ENCODE measurements at regions not wholly inside any gene's neighbourhood (a gene's known extent, or its start where the extent isn't known, plus 50 kb on each side); places are given as distances from the start of the nearest gene placed in this dataset.

- Histone ChIP-seq H3K9me3 (no peaks in the 10 kb centered on the region), H3K36me3 (ENCODE audit: control insufficient read depth, insufficient read depth, low read length) (no peaks in the 10 kb centered on the region), H3K27me3 (replicated peaks; ENCODE audit: control insufficient read depth, insufficient read depth, low read length) (no peaks in the 10 kb centered on the region), H3K4me1 (no peaks in the 10 kb centered on the region), H3K4me3 (ENCODE audit: low read depth, low read length) (no peak overlapping the region)
- POLR2A ChIA-PET: no interaction called here
- TF ChIP-seq, protein P1, sequence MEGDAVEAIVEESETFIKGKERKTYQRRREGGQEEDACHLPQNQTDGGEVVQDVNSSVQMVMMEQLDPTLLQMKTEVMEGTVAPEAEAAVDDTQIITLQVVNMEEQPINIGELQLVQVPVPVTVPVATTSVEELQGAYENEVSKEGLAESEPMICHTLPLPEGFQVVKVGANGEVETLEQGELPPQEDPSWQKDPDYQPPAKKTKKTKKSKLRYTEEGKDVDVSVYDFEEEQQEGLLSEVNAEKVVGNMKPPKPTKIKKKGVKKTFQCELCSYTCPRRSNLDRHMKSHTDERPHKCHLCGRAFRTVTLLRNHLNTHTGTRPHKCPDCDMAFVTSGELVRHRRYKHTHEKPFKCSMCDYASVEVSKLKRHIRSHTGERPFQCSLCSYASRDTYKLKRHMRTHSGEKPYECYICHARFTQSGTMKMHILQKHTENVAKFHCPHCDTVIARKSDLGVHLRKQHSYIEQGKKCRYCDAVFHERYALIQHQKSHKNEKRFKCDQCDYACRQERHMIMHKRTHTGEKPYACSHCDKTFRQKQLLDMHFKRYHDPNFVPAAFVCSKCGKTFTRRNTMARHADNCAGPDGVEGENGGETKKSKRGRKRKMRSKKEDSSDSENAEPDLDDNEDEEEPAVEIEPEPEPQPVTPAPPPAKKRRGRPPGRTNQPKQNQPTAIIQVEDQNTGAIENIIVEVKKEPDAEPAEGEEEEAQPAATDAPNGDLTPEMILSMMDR (IDR thresholded peaks at IDR 0.05; ENCODE audit: insufficient read depth in 1 of 2, low read depth in 1 of 2, low read length in 1 of 2, severe bottlenecking in 1 of 2, unreplicated experiment in 1 of 2): no peak
- Mint-ChIP-seq H3K4me3 (ENCODE audit: unreplicated experiment) (no peak overlapping the region), H3K27me3 (ENCODE audit: insufficient read depth, unreplicated experiment) (peaks cover 26% of the 10 kb centered on the region), H3K9me3 (ENCODE audit: unreplicated experiment) (no peaks in the 10 kb centered on the region), H3K36me3 (ENCODE audit: insufficient read depth, unreplicated experiment) (no peaks in the 10 kb centered on the region), H3K4me1 (ENCODE audit: low read depth, unreplicated experiment) (no peaks in the 10 kb centered on the region), H3K27ac (ENCODE audit: unreplicated experiment) (no peak overlapping the region)
- intact Hi-C loops (cut with micrococcal nuclease; ENCODE audit: unreplicated experiment): no loop called here
- no TSS peak for BruUV-seq (replicated peaks)
- no peak for DNase-seq
- CTCF ChIA-PET: no interaction called here
These were observed 118.9 kb upstream of the IGF1R start for GRCh38 chr15:98529205-98530145.

- ChIA-PET CTCF (interaction anchor here (0.7 kb wide), 1 partner anchor 1952 kb away, joined by 3 read pairs; no protein-coding TSS in a partner anchor), POLR2A (no interaction called here)
- H3K4me1 Mint-ChIP-seq (ENCODE audit: low read depth, unreplicated experiment): no peaks in the 10 kb centered on the region
- H3K27ac Mint-ChIP-seq (ENCODE audit: unreplicated experiment): no peak overlapping the region
- H3K27me3 ChIP-seq (replicated peaks; ENCODE audit: control insufficient read depth, insufficient read depth, low read length): no peaks in the 10 kb centered on the region
- DNase-seq: no peak
- no TSS peak for BruUV-seq (replicated peaks)
- no peak overlapping the region for H3K4me3 ChIP-seq (ENCODE audit: low read depth, low read length)
- H3K27me3 Mint-ChIP-seq (ENCODE audit: insufficient read depth, unreplicated experiment): peaks cover 32% of the 10 kb centered on the region
- TF ChIP-seq, protein P1 (IDR thresholded peaks at IDR 0.05; ENCODE audit: insufficient read depth in 1 of 2, low read depth in 1 of 2, low read length in 1 of 2, severe bottlenecking in 1 of 2, unreplicated experiment in 1 of 2): no peak
- no peaks in the 10 kb centered on the region for H3K9me3 ChIP-seq
- H3K4me3 Mint-ChIP-seq (ENCODE audit: unreplicated experiment): no peak overlapping the region
- no peaks in the 10 kb centered on the region for H3K4me1 ChIP-seq
- H3K36me3 ChIP-seq (ENCODE audit: control insufficient read depth, insufficient read depth, low read length): no peaks in the 10 kb centered on the region
- H3K9me3 Mint-ChIP-seq (ENCODE audit: unreplicated experiment): no peaks in the 10 kb centered on the region
- no peaks in the 10 kb centered on the region for H3K36me3 Mint-ChIP-seq (ENCODE audit: insufficient read depth, unreplicated experiment)
- intact Hi-C loops (cut with micrococcal nuclease; ENCODE audit: unreplicated experiment): no loop called here
These were observed 117.8 kb upstream of the IGF1R start for GRCh38 chr15:98530570-98530969.

GRCh38 chr15:98532063-98532462, 116.3 kb upstream of the IGF1R start:
- H3K27me3 Mint-ChIP-seq (ENCODE audit: insufficient read depth, unreplicated experiment): peaks cover 34% of the 10 kb centered on the region
- ChIA-PET CTCF (no interaction called here), POLR2A (interaction anchor here (0.5 kb wide), 1 partner anchor 257 kb away, joined by 3 read pairs; no protein-coding TSS in a partner anchor)
- intact Hi-C loops (cut with micrococcal nuclease; ENCODE audit: unreplicated experiment): no loop called here
- DNase-seq: no peak
- TF ChIP-seq, protein P1 (IDR thresholded peaks at IDR 0.05; ENCODE audit: insufficient read depth in 1 of 2, low read depth in 1 of 2, low read length in 1 of 2, severe bottlenecking in 1 of 2, unreplicated experiment in 1 of 2): no peak
- no peaks in the 10 kb centered on the region for H3K27me3 ChIP-seq (replicated peaks; ENCODE audit: control insufficient read depth, insufficient read depth, low read length)
- H3K9me3 Mint-ChIP-seq (ENCODE audit: unreplicated experiment): no peaks in the 10 kb centered on the region
- BruUV-seq (replicated peaks): no TSS peak
- H3K36me3 ChIP-seq (ENCODE audit: control insufficient read depth, insufficient read depth, low read length): no peaks in the 10 kb centered on the region
- H3K4me3 Mint-ChIP-seq (ENCODE audit: unreplicated experiment): no peak overlapping the region
- no peak overlapping the region for H3K27ac Mint-ChIP-seq (ENCODE audit: unreplicated experiment)
- no peaks in the 10 kb centered on the region for H3K9me3 ChIP-seq
- no peaks in the 10 kb centered on the region for H3K36me3 Mint-ChIP-seq (ENCODE audit: insufficient read depth, unreplicated experiment)
- no peaks in the 10 kb centered on the region for H3K4me1 Mint-ChIP-seq (ENCODE audit: low read depth, unreplicated experiment)
- no peak overlapping the region for H3K4me3 ChIP-seq (ENCODE audit: low read depth, low read length)
- H3K4me1 ChIP-seq: no peaks in the 10 kb centered on the region

Measured in Caco-2 (cell line).